H1 (cell line): ENCODE measurements at regions not wholly inside any gene's neighbourhood (a gene's known extent, or its start where the extent isn't known, plus 50 kb on each side); places are given as distances from the start of the nearest gene placed in this dataset.

ENCODE experiments used
- BACH1 ChIP-seq: IDR thresholded peaks from 2 replicates; pipeline ENCODE4 v1.6.1; 2012; ENCODE audit warnings: low read length, improper control_type of control experiment
- CREB1 ChIP-seq: IDR thresholded peaks from 2 replicates; pipeline ENCODE4 v1.6.1; 2012; ENCODE audit warnings: inconsistent platforms
- E2F6 ChIP-seq: IDR thresholded peaks from 2 replicates; pipeline ENCODE4 v1.6.1; 2012; ENCODE audit warnings: inconsistent platforms
- EP300 ChIP-seq, 2 experiments: IDR thresholded peaks; 1 replicate in 1 of 2; 2 replicates in 1 of 2; pipeline ENCODE4 v1.6.1; 2011 to 2012; ENCODE audit warnings: low read depth in 2 of 2, low read length in 2 of 2, mild to moderate bottlenecking in 2 of 2, borderline replicate concordance in 1 of 2, inconsistent platforms in 1 of 2, moderate library complexity in 1 of 2
- HDAC6 ChIP-seq: IDR thresholded peaks from one replicate; pipeline ENCODE4 v1.7.1; 2012; ENCODE audit warnings: low read depth, mild to moderate bottlenecking, inconsistent platforms, low read length, moderate library complexity
- POLR2A ChIP-seq, 2 experiments: IDR thresholded peaks; 1 replicate in 1 of 2; 2 replicates in 1 of 2; pipeline ENCODE4 v1.6.1; 2011; ENCODE audit warnings: low read depth in 2 of 2, low read length in 2 of 2, mild to moderate bottlenecking in 2 of 2; ENCODE audit errors: control extremely low read depth in 1 of 2
- POLR2AphosphoS5 ChIP-seq: IDR thresholded peaks from 2 replicates; pipeline ENCODE4 v1.6.1; 2011; ENCODE audit warnings: low read depth, low read length
- RAD21 ChIP-seq, 2 experiments: IDR thresholded peaks in 1 of 2; conservative IDR thresholded peaks in 1 of 2; 2 replicates each; pipeline ENCODE4 v1.6.1; 2011; ENCODE audit warnings: low read depth in 2 of 2, low read length in 2 of 2, improper control_type of control experiment in 1 of 2, inconsistent platforms in 1 of 2, mild to moderate bottlenecking in 1 of 2, moderate library complexity in 1 of 2
- RBBP5 ChIP-seq: IDR thresholded peaks from 2 replicates; pipeline ENCODE4 v1.7.1; 2012; ENCODE audit warnings: low read depth, mild to moderate bottlenecking, inconsistent platforms, low read length, moderate library complexity, borderline replicate concordance
- RFX5 ChIP-seq: IDR thresholded peaks from 2 replicates; pipeline ENCODE4 v1.6.1; 2011; ENCODE audit warnings: low read depth, low read length, improper control_type of control experiment, borderline replicate concordance
- SIN3A ChIP-seq, 2 experiments: IDR thresholded peaks in 1 of 2; conservative IDR thresholded peaks in 1 of 2; 2 replicates each; pipeline ENCODE4 v1.6.1; 2011 to 2012; ENCODE audit warnings: low read length in 2 of 2, improper control_type of control experiment in 1 of 2, low read depth in 1 of 2, mild to moderate bottlenecking in 1 of 2
- TAF1 ChIP-seq: IDR thresholded peaks from 2 replicates; pipeline ENCODE4 v1.6.1; 2011; ENCODE audit warnings: mild to moderate bottlenecking, low read depth, low read length
- TAF7 ChIP-seq: optimal IDR thresholded peaks from 2 replicates; pipeline ENCODE3; 2011; ENCODE audit warnings: low read depth, mild to moderate bottlenecking, inconsistent platforms, low read length, moderate library complexity, borderline replicate concordance
- TF ChIP-seq, protein P1 (sequence below), 3 experiments: IDR thresholded peaks; 1 replicate in 2 of 3; 2 replicates in 1 of 3; pipeline versions ENCODE4 v1.5.1 to v1.6.1; 2011; ENCODE audit warnings: low read length in 3 of 3, mild to moderate bottlenecking in 3 of 3, inconsistent platforms in 2 of 3, low read depth in 1 of 3, moderate library complexity in 1 of 3; ENCODE audit not compliant: insufficient read depth in 1 of 3; ENCODE audit errors: control extremely low read depth in 1 of 3

DNA sequence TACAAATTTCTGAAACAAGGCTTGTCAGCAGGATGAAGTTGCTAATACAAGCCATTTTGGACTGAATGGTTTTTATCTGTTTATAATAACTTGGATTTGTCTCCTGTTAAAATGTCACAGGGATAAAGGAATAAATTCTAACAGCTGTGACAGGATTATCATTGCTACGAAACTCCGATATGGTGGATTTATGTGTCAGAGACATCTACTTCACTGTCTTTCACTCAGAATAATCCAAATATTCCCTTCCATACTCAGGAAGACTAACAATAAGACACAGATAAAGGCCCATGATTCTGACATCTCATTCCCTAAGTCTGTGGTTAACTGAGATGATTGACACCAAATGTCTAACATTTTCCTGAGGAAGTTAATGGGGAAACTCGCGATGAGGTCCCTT, 529.8 kb upstream of the GOT2 start:
- no peak for TF ChIP-seq TAF1
- TF ChIP-seq, protein P1, sequence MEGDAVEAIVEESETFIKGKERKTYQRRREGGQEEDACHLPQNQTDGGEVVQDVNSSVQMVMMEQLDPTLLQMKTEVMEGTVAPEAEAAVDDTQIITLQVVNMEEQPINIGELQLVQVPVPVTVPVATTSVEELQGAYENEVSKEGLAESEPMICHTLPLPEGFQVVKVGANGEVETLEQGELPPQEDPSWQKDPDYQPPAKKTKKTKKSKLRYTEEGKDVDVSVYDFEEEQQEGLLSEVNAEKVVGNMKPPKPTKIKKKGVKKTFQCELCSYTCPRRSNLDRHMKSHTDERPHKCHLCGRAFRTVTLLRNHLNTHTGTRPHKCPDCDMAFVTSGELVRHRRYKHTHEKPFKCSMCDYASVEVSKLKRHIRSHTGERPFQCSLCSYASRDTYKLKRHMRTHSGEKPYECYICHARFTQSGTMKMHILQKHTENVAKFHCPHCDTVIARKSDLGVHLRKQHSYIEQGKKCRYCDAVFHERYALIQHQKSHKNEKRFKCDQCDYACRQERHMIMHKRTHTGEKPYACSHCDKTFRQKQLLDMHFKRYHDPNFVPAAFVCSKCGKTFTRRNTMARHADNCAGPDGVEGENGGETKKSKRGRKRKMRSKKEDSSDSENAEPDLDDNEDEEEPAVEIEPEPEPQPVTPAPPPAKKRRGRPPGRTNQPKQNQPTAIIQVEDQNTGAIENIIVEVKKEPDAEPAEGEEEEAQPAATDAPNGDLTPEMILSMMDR (IDR thresholded peaks at IDR 0.05; ENCODE audit: control extremely low read depth in 1 of 3, insufficient read depth in 1 of 3, low read depth in 1 of 3, low read length in 3 of 3) = no peak
- TF ChIP-seq BACH1 = no peak
- TF ChIP-seq SIN3A (conservative IDR thresholded peaks at IDR 0.05 in 1 of 2, IDR thresholded peaks at IDR 0.05 in 1 of 2; ENCODE audit: low read depth in 1 of 2, low read length in 2 of 2) = no peak
- no peak for TF ChIP-seq HDAC6
- no peak for TF ChIP-seq TAF7
- no peak for TF ChIP-seq E2F6
- TF ChIP-seq RAD21 (IDR thresholded peaks at IDR 0.05 in 1 of 2, conservative IDR thresholded peaks at IDR 0.05 in 1 of 2; ENCODE audit: low read depth in 2 of 2, low read length in 2 of 2) = no peak
- TF ChIP-seq RFX5 = no peak
- TF ChIP-seq EP300 (IDR thresholded peaks at IDR 0.05; ENCODE audit: borderline replicate concordance in 1 of 2, low read depth in 2 of 2, low read length in 2 of 2) = no peak
- TF ChIP-seq POLR2A (IDR thresholded peaks at IDR 0.05; ENCODE audit: control extremely low read depth in 1 of 2, low read depth in 2 of 2, low read length in 2 of 2) = no peak
- TF ChIP-seq RBBP5 = no peak
- no peak for TF ChIP-seq CREB1
- TF ChIP-seq POLR2AphosphoS5 = no peak
